Natural killer cell (primary cell): ENCODE measurements at regions not wholly inside any gene's neighbourhood (a gene's known extent, or its start where the extent isn't known, plus 50 kb on each side); places are given as distances from the start of the nearest gene placed in this dataset.
"Not testable (repeated sequence)": the region's sequence is repeated elsewhere in the genome, so short reads cannot be mapped to it uniquely, and the experiment has no call there.

Experiments
- ATAC-seq, 3 donors: fragments of 150-1000 bp in 2 of 3; fragments of 200-7000 bp in 1 of 3; cut with Tn5 transposase; 1 replicate in 1 of 3; 2 replicates in 2 of 3; pipeline ENCODE4 v1.10.0; 2021; ENCODE audit warnings: mild to moderate bottlenecking in 2 of 3, moderate library complexity in 2 of 3
- DNase-seq, 2 donors: peaks; one replicate each; pipeline versions ENCODE4 v3.0.0 to v3.0.0-alpha.2; 2013 to 2021; ENCODE audit warnings: mixed read lengths in 1 of 2
- H3K27ac ChIP-seq: one replicate; pipeline ENCODE4 v1.5.1; 2013; ENCODE audit warnings: mild to moderate bottlenecking, low read length
- H3K27me3 ChIP-seq: one replicate; pipeline ENCODE4 v1.6.1; 2013; ENCODE audit warnings: low read length; ENCODE audit not compliant: control insufficient read depth, insufficient read depth
- H3K36me3 ChIP-seq: one replicate; pipeline ENCODE4 v1.6.1; 2013; ENCODE audit warnings: low read length; ENCODE audit not compliant: control insufficient read depth, insufficient read depth
- H3K4me1 ChIP-seq: one replicate; pipeline ENCODE4 v1.6.1; 2013; ENCODE audit warnings: low read length; ENCODE audit not compliant: control insufficient read depth, insufficient read depth
- H3K4me3 ChIP-seq: one replicate; pipeline ENCODE4 v1.5.1; 2013; ENCODE audit warnings: low read length
- H3K9me3 ChIP-seq: one replicate; pipeline ENCODE4 v1.6.1; 2013; ENCODE audit warnings: low read length; ENCODE audit not compliant: control insufficient read depth, insufficient read depth
- H3K27ac Mint-ChIP-seq, 2 donors: one replicate each; pipeline ENCODE4 v1.8.0; 2022; ENCODE audit warnings: mild to moderate bottlenecking in 2 of 2, mixed read lengths in 2 of 2, moderate library complexity in 1 of 2
- H3K27me3 Mint-ChIP-seq, 2 donors: one replicate each; pipeline ENCODE4 v1.8.0; 2022; ENCODE audit warnings: low read depth in 2 of 2, mixed read lengths in 2 of 2
- H3K36me3 Mint-ChIP-seq: one replicate; pipeline ENCODE4 v1.8.0; 2022; ENCODE audit warnings: mixed read lengths
- H3K4me1 Mint-ChIP-seq, 2 donors: one replicate each; pipeline ENCODE4 v1.8.0; 2022; ENCODE audit warnings: mixed read lengths in 2 of 2
- H3K4me3 Mint-ChIP-seq: one replicate; pipeline ENCODE4 v1.8.0; 2022; ENCODE audit warnings: mild to moderate bottlenecking, moderate library complexity, mixed read lengths
- H3K9me3 Mint-ChIP-seq, 2 donors: one replicate each; pipeline ENCODE4 v1.8.0; 2022; ENCODE audit warnings: mixed read lengths in 2 of 2
- WGBS: methylation state at CpG from one replicate; pipeline ENCODE4 v1.1.7; 2013; ENCODE audit warnings: missing lambda C conversion rate; ENCODE audit not compliant: insufficient coverage; 5-methylcytosine and 5-hydroxymethylcytosine counted together
- intact Hi-C: fragments of 100-400 bp; cut with micrococcal nuclease; formaldehyde crosslinking; loops from one replicate; pipeline ENCODE4 v1.14.2; 2022
- TF ChIP-seq, protein P1 (sequence below): fragments of 200-600 bp; IDR thresholded peaks from one replicate; pipeline ENCODE4 v1.8.0; 2022; ENCODE audit warnings: antibody characterized with exemption

GRCh38 chr20:52426856-52427255 lies 235.3 kb upstream of the ZFP64 start:
- no peak overlapping the region for H3K27ac Mint-ChIP-seq
- H3K27me3 Mint-ChIP-seq: no peaks in the 10 kb centered on the region
- Histone ChIP-seq H3K9me3 (no peaks in the 10 kb centered on the region), H3K4me1 (no peaks in the 10 kb centered on the region), H3K4me3 (no peak overlapping the region), H3K36me3 (no peaks in the 10 kb centered on the region), H3K27me3 (no peaks in the 10 kb centered on the region), H3K27ac (no peak overlapping the region)
- intact Hi-C loops: no loop called here
- peaks cover 0 to 16% of the 10 kb centered on the region in 2 donors for H3K4me1 Mint-ChIP-seq
- H3K4me3 Mint-ChIP-seq: no peak overlapping the region
- 74% methylated on average over 2 of the region's 2 CpGs for WGBS
- H3K9me3 Mint-ChIP-seq: peaks cover 0 to 13% of the 10 kb centered on the region in 2 donors
- TF ChIP-seq, protein P1, sequence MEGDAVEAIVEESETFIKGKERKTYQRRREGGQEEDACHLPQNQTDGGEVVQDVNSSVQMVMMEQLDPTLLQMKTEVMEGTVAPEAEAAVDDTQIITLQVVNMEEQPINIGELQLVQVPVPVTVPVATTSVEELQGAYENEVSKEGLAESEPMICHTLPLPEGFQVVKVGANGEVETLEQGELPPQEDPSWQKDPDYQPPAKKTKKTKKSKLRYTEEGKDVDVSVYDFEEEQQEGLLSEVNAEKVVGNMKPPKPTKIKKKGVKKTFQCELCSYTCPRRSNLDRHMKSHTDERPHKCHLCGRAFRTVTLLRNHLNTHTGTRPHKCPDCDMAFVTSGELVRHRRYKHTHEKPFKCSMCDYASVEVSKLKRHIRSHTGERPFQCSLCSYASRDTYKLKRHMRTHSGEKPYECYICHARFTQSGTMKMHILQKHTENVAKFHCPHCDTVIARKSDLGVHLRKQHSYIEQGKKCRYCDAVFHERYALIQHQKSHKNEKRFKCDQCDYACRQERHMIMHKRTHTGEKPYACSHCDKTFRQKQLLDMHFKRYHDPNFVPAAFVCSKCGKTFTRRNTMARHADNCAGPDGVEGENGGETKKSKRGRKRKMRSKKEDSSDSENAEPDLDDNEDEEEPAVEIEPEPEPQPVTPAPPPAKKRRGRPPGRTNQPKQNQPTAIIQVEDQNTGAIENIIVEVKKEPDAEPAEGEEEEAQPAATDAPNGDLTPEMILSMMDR: no peak
- ATAC-seq: no peak
- DNase-seq: no peak
- no peaks in the 10 kb centered on the region for H3K36me3 Mint-ChIP-seq

- Mint-ChIP-seq H3K9me3 (peaks cover 0 to 13% of the 10 kb centered on the region in 2 donors), H3K27ac (peak overlapping the region in 1 of 2 donors; percentile 28), H3K4me3 (no peak overlapping the region), H3K36me3 (no peaks in the 10 kb centered on the region), H3K4me1 (peaks cover 0 to 16% of the 10 kb centered on the region in 2 donors), H3K27me3 (no peaks in the 10 kb centered on the region)
- Histone ChIP-seq H3K36me3 (no peaks in the 10 kb centered on the region), H3K27ac (no peak overlapping the region), H3K9me3 (no peaks in the 10 kb centered on the region), H3K4me1 (no peaks in the 10 kb centered on the region), H3K27me3 (no peaks in the 10 kb centered on the region), H3K4me3 (no peak overlapping the region)
- intact Hi-C loops: no loop called here
- 84% methylated on average over 2 of the region's 5 CpGs for WGBS
- DNase-seq (no peak), ATAC-seq (no peak)
- TF ChIP-seq, protein P1: no peak
Measured at GRCh38 chr20:52425701-52426100, 234.1 kb upstream of the ZFP64 start.

- no peaks in the 10 kb centered on the region for H3K36me3 Mint-ChIP-seq
- 60% methylated on average over 9 of the region's 9 CpGs for WGBS
- intact Hi-C loops: no loop called here
- H3K4me1 ChIP-seq: no peaks in the 10 kb centered on the region
- H3K4me3 Mint-ChIP-seq: no peak overlapping the region
- TF ChIP-seq, protein P1: no peak
- H3K4me3 ChIP-seq: no peak overlapping the region
- no peak overlapping the region for H3K27ac ChIP-seq
- ATAC-seq (no peak), DNase-seq (no peak)
- H3K4me1 Mint-ChIP-seq: peaks cover 0 to 16% of the 10 kb centered on the region in 2 donors
- H3K9me3 ChIP-seq: no peaks in the 10 kb centered on the region
- peaks cover 0 to 13% of the 10 kb centered on the region in 2 donors for H3K9me3 Mint-ChIP-seq
- no peaks in the 10 kb centered on the region for H3K27me3 ChIP-seq
- H3K27ac Mint-ChIP-seq: peak overlapping the region; percentile 73 to 90
- H3K27me3 Mint-ChIP-seq: no peaks in the 10 kb centered on the region
- H3K36me3 ChIP-seq: no peaks in the 10 kb centered on the region
Measured at GRCh38 chr20:52425253-52425652, 233.7 kb upstream of the ZFP64 start.

GRCh38 chr20:52424357-52424942 lies 232.9 kb upstream of the ZFP64 start:
- intact Hi-C loops, H3K36me3 ChIP-seq, H3K27ac ChIP-seq, H3K4me3 ChIP-seq, H3K36me3 Mint-ChIP-seq, H3K27me3 ChIP-seq, H3K9me3 ChIP-seq, H3K27me3 Mint-ChIP-seq, H3K4me3 Mint-ChIP-seq, DNase-seq, H3K4me1 ChIP-seq: not testable (repeated sequence)
- peak in 1 of 3 donors; percentile 25 for ATAC-seq
- Mint-ChIP-seq H3K4me1 (peaks cover 0 to 16% of the 10 kb centered on the region in 2 donors), H3K9me3 (peaks cover under 1 to 13% of the 10 kb centered on the region in 2 donors), H3K27ac (peak overlapping the region; percentile 73 to 90)
- WGBS: 84% methylated on average over 3 of the region's 6 CpGs

DNA sequence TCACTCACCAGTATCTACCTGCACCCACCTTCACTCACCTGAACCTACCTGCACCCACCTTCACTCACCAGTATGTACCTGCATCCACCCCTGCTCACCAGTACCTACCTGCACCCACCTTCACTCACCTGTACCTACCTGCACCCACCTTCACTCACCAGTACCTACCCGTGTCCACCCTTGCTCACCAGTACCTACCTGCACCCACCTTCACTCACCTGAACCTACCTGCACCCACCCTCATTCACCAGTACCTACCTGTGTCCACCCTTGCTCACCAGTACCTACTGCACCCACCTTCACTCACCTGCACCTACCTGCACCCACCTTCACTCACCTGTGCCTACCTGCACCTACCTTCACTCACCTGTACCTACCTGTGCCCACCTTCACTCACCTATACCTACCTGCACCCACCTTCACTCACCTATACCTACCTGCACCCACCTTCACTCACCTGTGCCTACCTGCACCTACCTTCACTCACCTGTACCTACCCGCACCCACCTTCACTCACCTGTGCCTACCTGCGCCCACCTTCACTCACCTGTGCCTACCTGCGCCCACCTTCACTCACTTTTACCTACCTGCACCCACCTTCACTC lies 232.1 kb upstream of the ZFP64 start:
- H3K27me3 ChIP-seq, intact Hi-C loops, H3K36me3 ChIP-seq, H3K4me1 ChIP-seq, H3K27ac ChIP-seq, H3K27me3 Mint-ChIP-seq, DNase-seq, H3K9me3 ChIP-seq, ATAC-seq, H3K4me3 ChIP-seq, H3K36me3 Mint-ChIP-seq: not testable (repeated sequence)
- peaks cover 3 to 16% of the 10 kb centered on the region in 2 donors for H3K9me3 Mint-ChIP-seq
- 68% methylated on average over 4 of the region's 4 CpGs for WGBS
- peaks cover 0 to 16% of the 10 kb centered on the region in 2 donors for H3K4me1 Mint-ChIP-seq
- peak overlapping the region; percentile 21 for H3K4me3 Mint-ChIP-seq
- peak overlapping the region; percentile 73 to 90 for H3K27ac Mint-ChIP-seq
